SK-N-SH treated with all-trans-retinoic acid at 6 μM for 48 hours (cell line): ENCODE measurements at regions not wholly inside any gene's neighbourhood (a gene's known extent, or its start where the extent isn't known, plus 50 kb on each side); places are given as distances from the start of the nearest gene placed in this dataset.

Experiments used
- GLIS3 ChIP-seq: fragments of 250-450 bp; sonication (Bioruptor Pico); IDR thresholded peaks from 2 replicates; pipeline ENCODE4 v1.5.0; 2020; ENCODE audit warnings: mild to moderate bottlenecking, moderate library complexity
- ZC3H10 ChIP-seq: fragments of 250-450 bp; sonication (Bioruptor Pico); IDR thresholded peaks from 2 replicates; pipeline ENCODE4 v1.5.1; 2021; ENCODE audit warnings: mild to moderate bottlenecking, moderate library complexity
- ZNF8 ChIP-seq: fragments of 450-650 bp; formaldehyde crosslinking; IDR thresholded peaks from 2 replicates; pipeline ENCODE4 v1.5.0; 2020; ENCODE audit warnings: mild to moderate bottlenecking, moderate library complexity

DNA sequence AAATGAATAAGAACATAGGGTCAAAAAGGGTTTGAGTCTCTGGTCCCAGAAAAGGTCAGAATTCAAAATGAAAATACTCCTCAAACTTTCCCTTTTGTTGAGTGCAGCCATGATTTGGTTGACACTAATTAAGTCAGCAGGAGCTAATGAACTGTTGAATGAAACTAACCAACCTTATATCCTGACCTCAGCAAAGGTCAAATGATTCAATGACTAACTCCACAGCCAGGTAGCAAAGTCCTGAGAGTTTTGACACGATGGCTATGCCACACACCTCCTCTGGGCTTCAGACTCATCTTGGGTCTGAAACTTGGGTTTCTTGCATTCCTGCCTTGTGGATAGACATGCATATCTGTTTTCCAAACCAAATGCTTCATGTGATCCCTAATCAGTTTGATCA lies 172.3 kb downstream of the INO80D start:
- no peak for TF ChIP-seq ZC3H10 (CRISPR knock-in tag)
- TF ChIP-seq GLIS3 (CRISPR knock-in tag) = no peak
- TF ChIP-seq ZNF8 (CRISPR knock-in tag) = no peak
